ENCODE measurements at regions not wholly inside any gene's neighbourhood (a gene's known extent, or its start where the extent isn't known, plus 50 kb on each side); places are given as distances from the start of the nearest gene placed in this dataset.

DNA sequence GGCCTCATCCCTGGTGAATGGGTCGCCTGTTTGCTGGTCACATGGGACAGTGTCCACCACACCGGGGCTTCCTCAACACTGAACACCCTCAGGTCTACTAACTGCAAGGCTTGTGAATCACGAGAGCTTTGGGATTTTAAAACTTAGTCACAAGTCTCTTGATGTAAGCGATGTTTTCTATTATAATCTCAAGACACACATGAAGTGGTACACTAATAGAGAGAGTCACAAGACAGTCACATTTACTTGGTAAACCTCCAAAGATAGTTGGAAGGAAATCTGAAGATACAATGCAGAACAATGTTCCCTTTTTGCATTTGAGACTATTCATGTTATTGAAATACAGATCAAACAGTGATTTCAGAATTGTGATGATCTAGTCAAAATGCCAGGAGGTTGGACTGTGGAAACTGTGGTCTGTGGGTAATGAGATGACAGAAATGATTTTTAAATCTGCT lies 233.1 kb upstream of the KLF6 start:
- 100% methylated on average over 1 of the region's 4 CpGs for WGBS (ENCODE audit: insufficient coverage)

DNA sequence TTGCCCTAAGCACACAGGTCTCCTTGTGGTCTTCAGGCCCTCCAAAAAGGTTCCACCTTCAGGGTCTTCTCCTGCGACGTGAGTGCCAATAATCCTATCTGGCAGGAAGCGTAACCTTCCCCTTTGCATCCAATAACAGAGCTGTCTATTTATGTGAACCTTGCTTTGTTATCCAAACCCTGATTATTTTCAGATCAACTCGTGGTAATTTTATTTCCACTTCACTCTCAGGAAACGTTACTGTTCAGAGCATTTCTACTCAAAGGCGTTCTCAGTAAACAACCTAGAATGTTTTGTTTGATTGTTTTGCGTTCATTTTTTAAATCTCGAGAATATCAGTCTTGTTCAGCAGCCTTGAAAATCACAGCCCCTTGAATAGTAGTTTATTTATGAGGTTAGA lies 232.3 kb upstream of the KLF6 start:
- H3K27me3 Mint-ChIP-seq, result no peaks in the 10 kb centered on the region
- ChIA-PET CTCF (no interaction called here), POLR2A (no interaction called here)
- Histone ChIP-seq H4K20me1 (ENCODE audit: control insufficient read depth, insufficient read depth, low read length, poor library complexity, severe bottlenecking) (no peaks in the 10 kb centered on the region), H3K9me3 (ENCODE audit: control extremely low read depth in 1 of 3, control insufficient read depth in 2 of 3, insufficient read depth in 1 of 3, low read length in 2 of 3) (no peaks in the 10 kb centered on the region), H3K79me2 (ENCODE audit: control insufficient read depth, insufficient read depth, low read length) (no peaks in the 10 kb centered on the region), H3K4me1 (ENCODE audit: control insufficient read depth in 2 of 2, insufficient read depth in 2 of 2, low read length in 2 of 2) (peaks cover 0 to 4% of the 10 kb centered on the region in 2 donors), H3K36me3 (replicated peaks in 1 of 2; ENCODE audit: control extremely low read depth in 1 of 2, control insufficient read depth in 1 of 2, extremely low read depth in 1 of 2, insufficient read depth in 2 of 2, low read length in 1 of 2) (no peaks in the 10 kb centered on the region), H3K9ac (ENCODE audit: low read length) (no peak overlapping the region), H3K4me3 (ENCODE audit: control extremely low read depth in 1 of 5, extremely low read depth in 1 of 5, insufficient read depth in 1 of 5, low read depth in 2 of 5, low read length in 4 of 5) (no peak overlapping the region), H3K27ac (ENCODE audit: low read length in 2 of 2) (no peak overlapping the region), H3K4me2 (replicated peaks; ENCODE audit: low read depth, low read length, poor library complexity, severe bottlenecking) (no peak overlapping the region), H3K27me3 (replicated peaks in 1 of 4; ENCODE audit: control extremely low read depth in 1 of 4, control insufficient read depth in 3 of 4, insufficient read depth in 4 of 4, low read length in 3 of 4) (no peaks in the 10 kb centered on the region), H2AFZ (ENCODE audit: insufficient read depth, low read depth, low read length, poor library complexity, severe bottlenecking) (no peak overlapping the region)
- no peaks in the 10 kb centered on the region for H3K9me3 Mint-ChIP-seq (ENCODE audit: insufficient read depth)
- no peak overlapping the region for H3K27ac Mint-ChIP-seq
- ATAC-seq (ENCODE audit: low read depth), result no peak
- intact Hi-C loops (cut with micrococcal nuclease), result no loop called here
- no peak for TF ChIP-seq EZH2 (IDR thresholded peaks at IDR 0.05; ENCODE audit: borderline replicate concordance, insufficient read depth, low read depth, low read length, poor library complexity, severe bottlenecking)
- TF ChIP-seq, protein P1, sequence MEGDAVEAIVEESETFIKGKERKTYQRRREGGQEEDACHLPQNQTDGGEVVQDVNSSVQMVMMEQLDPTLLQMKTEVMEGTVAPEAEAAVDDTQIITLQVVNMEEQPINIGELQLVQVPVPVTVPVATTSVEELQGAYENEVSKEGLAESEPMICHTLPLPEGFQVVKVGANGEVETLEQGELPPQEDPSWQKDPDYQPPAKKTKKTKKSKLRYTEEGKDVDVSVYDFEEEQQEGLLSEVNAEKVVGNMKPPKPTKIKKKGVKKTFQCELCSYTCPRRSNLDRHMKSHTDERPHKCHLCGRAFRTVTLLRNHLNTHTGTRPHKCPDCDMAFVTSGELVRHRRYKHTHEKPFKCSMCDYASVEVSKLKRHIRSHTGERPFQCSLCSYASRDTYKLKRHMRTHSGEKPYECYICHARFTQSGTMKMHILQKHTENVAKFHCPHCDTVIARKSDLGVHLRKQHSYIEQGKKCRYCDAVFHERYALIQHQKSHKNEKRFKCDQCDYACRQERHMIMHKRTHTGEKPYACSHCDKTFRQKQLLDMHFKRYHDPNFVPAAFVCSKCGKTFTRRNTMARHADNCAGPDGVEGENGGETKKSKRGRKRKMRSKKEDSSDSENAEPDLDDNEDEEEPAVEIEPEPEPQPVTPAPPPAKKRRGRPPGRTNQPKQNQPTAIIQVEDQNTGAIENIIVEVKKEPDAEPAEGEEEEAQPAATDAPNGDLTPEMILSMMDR (IDR thresholded peaks at IDR 0.05), result no peak
- H3K4me1 Mint-ChIP-seq, result peaks cover 18% of the 10 kb centered on the region
- no peak for DNase-seq
- WGBS (ENCODE audit: insufficient coverage), result 97% methylated on average over 5 of the region's 8 CpGs
- H3K4me3 Mint-ChIP-seq, result no peak overlapping the region

More for the DNA sequence above, 233.1 kb upstream of the KLF6 start:
- Histone ChIP-seq H3K9ac (ENCODE audit: low read length) (no peak overlapping the region), H3K4me1 (ENCODE audit: control insufficient read depth in 2 of 2, insufficient read depth in 2 of 2, low read length in 2 of 2) (peaks cover 0 to 4% of the 10 kb centered on the region in 2 donors), H3K4me2 (replicated peaks; ENCODE audit: low read depth, low read length, poor library complexity, severe bottlenecking) (no peak overlapping the region), H3K4me3 (ENCODE audit: control extremely low read depth in 1 of 5, extremely low read depth in 1 of 5, insufficient read depth in 1 of 5, low read depth in 2 of 5, low read length in 4 of 5) (no peak overlapping the region), H4K20me1 (ENCODE audit: control insufficient read depth, insufficient read depth, low read length, poor library complexity, severe bottlenecking) (no peaks in the 10 kb centered on the region), H3K27ac (ENCODE audit: low read length in 2 of 2) (no peak overlapping the region), H3K9me3 (ENCODE audit: control extremely low read depth in 1 of 3, control insufficient read depth in 2 of 3, insufficient read depth in 1 of 3, low read length in 2 of 3) (no peaks in the 10 kb centered on the region), H3K79me2 (ENCODE audit: control insufficient read depth, insufficient read depth, low read length) (no peaks in the 10 kb centered on the region), H2AFZ (ENCODE audit: insufficient read depth, low read depth, low read length, poor library complexity, severe bottlenecking) (no peak overlapping the region), H3K36me3 (replicated peaks in 1 of 2; ENCODE audit: control extremely low read depth in 1 of 2, control insufficient read depth in 1 of 2, extremely low read depth in 1 of 2, insufficient read depth in 2 of 2, low read length in 1 of 2) (no peaks in the 10 kb centered on the region), H3K27me3 (replicated peaks in 1 of 4; ENCODE audit: control extremely low read depth in 1 of 4, control insufficient read depth in 3 of 4, insufficient read depth in 4 of 4, low read length in 3 of 4) (no peaks in the 10 kb centered on the region)
- ChIA-PET POLR2A (no interaction called here), CTCF (no interaction called here)
- no peak for DNase-seq
- TF ChIP-seq EZH2 (IDR thresholded peaks at IDR 0.05; ENCODE audit: borderline replicate concordance, insufficient read depth, low read depth, low read length, poor library complexity, severe bottlenecking), result no peak
- TF ChIP-seq, protein P1 (IDR thresholded peaks at IDR 0.05), result no peak
- Mint-ChIP-seq H3K4me3 (no peak overlapping the region), H3K4me1 (peaks cover 16% of the 10 kb centered on the region), H3K9me3 (ENCODE audit: insufficient read depth) (no peaks in the 10 kb centered on the region), H3K27ac (peak overlapping the region; percentile 5), H3K27me3 (no peaks in the 10 kb centered on the region)
- intact Hi-C loops (cut with micrococcal nuclease), result no loop called here
- no peak for ATAC-seq (ENCODE audit: low read depth)

All from B cell (primary cell).